ENCODE measurements at regions not wholly inside any gene's neighbourhood (a gene's known extent, or its start where the extent isn't known, plus 50 kb on each side); places are given as distances from the start of the nearest gene placed in this dataset.

DNA sequence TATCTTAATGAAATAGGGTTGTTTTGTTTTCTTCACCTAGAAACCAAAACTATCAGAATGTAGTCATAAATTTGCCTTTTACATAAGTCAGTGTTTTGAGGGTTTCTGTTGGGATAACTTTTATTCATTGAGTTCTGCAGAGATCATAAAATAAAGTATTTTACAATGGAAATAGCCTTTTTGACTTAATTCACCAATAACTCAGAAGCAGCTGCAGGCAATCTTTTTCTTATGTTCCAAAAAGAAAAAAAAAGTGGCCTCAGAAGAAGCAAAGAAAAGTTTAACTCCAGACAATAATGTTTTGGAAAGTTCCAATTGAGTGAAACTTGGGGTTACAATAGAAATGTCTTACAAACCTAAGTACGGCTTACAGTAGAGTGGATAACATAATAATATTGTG, 491.7 kb upstream of the NRP1 start:
- Mint-ChIP-seq H3K27me3 (ENCODE audit: low read depth) (no peaks in the 10 kb centered on the region), H3K9me3 (no peaks in the 10 kb centered on the region), H3K4me3 (no peak overlapping the region), H3K4me1 (ENCODE audit: low read depth) (no peaks in the 10 kb centered on the region), H3K36me3 (ENCODE audit: insufficient read depth) (no peaks in the 10 kb centered on the region)
- ATAC-seq (no peak), DNase-seq (no peak)

DNA sequence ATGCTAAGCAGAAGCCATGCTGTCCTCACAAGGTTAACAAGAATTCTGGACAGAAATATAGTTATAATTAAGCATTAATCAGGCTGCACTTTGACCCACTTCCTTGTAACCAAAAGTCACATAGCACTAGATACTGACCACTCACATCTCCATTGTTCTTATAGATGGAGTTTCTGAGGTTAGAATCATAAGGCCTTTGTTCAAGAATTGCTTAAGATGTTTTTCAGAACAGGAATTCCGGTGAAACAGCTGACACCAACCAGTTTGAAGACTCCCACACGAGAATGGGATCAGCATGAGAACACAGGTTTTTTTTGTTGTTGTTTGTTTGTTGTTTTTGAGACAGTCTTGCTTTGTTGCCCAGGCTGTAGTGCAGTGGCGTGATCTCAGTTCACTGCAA, 488.3 kb upstream of the NRP1 start:
- Mint-ChIP-seq H3K36me3 (ENCODE audit: insufficient read depth) (no peaks in the 10 kb centered on the region), H3K4me3 (no peak overlapping the region), H3K27me3 (ENCODE audit: low read depth) (no peaks in the 10 kb centered on the region), H3K4me1 (ENCODE audit: low read depth) (no peaks in the 10 kb centered on the region), H3K9me3 (no peaks in the 10 kb centered on the region)
- ATAC-seq: no peak
- DNase-seq: no peak

GRCh38 chr10:33820531-33820930, 486.1 kb upstream of the NRP1 start:
- no peak for DNase-seq
- H3K36me3 Mint-ChIP-seq (ENCODE audit: insufficient read depth): no peaks in the 10 kb centered on the region
- no peaks in the 10 kb centered on the region for H3K27me3 Mint-ChIP-seq (ENCODE audit: low read depth)
- H3K4me1 Mint-ChIP-seq (ENCODE audit: low read depth): no peaks in the 10 kb centered on the region
- peaks cover under 1% of the 10 kb centered on the region for H3K9me3 Mint-ChIP-seq
- no peak for ATAC-seq
- H3K4me3 Mint-ChIP-seq: no peak overlapping the region

DNA sequence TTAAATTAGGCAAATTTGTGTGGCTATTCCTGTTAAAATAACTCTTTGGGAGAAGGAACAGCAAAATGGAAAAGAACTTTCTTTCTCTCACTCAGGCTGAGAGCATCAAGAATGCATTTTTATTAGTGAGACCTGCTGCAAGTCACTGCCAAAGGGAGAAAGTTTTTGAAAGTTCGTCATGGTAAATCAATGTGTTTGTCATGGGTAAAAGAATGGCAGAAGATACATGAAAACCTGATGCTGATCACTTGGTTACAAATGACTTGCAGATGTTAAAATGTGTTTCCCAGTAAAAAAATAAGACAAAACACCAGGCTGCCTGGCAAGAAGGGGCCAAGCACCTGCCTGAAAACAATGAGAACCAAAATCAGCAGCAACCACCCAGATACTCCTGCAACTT, 484.7 kb upstream of the NRP1 start:
- no peaks in the 10 kb centered on the region for H3K4me1 Mint-ChIP-seq (ENCODE audit: low read depth)
- ATAC-seq: no peak
- no peak for DNase-seq

DNA sequence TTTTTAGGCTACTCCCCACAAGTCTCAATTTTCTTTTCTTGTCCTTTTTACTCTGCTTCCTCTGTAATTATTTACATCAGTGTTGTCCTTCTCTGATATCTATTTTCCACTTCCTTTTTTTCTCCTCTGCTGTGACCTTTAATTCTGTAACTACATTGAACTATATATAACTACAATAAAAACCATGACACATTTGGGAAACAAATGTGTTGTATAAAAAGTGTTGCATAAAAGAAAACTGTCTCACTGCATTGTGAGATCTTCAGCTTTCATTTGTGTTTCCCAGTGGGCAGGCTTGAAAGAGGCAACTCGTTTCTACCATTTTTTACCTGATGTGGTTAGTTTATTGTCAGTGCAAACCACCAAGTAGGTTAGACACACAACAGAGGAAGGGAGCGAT, 483.9 kb upstream of the NRP1 start:
- no peak overlapping the region for H3K4me3 Mint-ChIP-seq
- DNase-seq (no peak), ATAC-seq (no peak)
- H3K4me1 Mint-ChIP-seq (ENCODE audit: low read depth): no peaks in the 10 kb centered on the region
- H3K36me3 Mint-ChIP-seq (ENCODE audit: insufficient read depth): no peaks in the 10 kb centered on the region
- no peaks in the 10 kb centered on the region for H3K27me3 Mint-ChIP-seq (ENCODE audit: low read depth)
- peaks cover 6% of the 10 kb centered on the region for H3K9me3 Mint-ChIP-seq

More for the DNA sequence above, 484.7 kb upstream of the NRP1 start:
- Mint-ChIP-seq H3K27me3 (ENCODE audit: low read depth) (no peaks in the 10 kb centered on the region), H3K9me3 (peaks cover 5% of the 10 kb centered on the region), H3K4me3 (no peak overlapping the region), H3K36me3 (ENCODE audit: insufficient read depth) (no peaks in the 10 kb centered on the region)

DNA sequence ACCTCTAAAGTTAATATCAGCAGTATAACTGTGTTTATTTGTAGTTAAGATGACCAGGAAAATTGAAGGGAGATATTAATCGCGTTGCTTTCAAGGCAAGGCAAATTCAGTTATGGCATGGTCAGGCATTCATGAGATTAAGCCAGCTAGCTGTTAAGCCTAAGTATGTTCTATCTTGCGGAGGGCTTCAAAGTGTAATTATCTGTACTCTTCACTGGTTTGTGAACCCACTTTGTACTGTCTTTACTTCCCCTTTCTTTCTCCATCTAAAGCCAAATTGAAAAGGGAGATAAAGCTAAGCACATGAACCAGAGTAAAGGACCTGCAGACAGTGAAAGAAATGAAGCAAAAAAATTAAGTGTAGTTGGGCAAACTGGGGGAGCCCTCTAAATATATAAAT, 483.1 kb upstream of the NRP1 start:
- Mint-ChIP-seq H3K4me1 (ENCODE audit: low read depth) (no peaks in the 10 kb centered on the region), H3K36me3 (ENCODE audit: insufficient read depth) (no peaks in the 10 kb centered on the region), H3K27me3 (ENCODE audit: low read depth) (no peaks in the 10 kb centered on the region), H3K9me3 (peaks cover 8% of the 10 kb centered on the region), H3K4me3 (no peak overlapping the region)
- ATAC-seq: no peak
- no peak for DNase-seq

GRCh38 chr10:33815776-33816175, 481.3 kb upstream of the NRP1 start:
- ATAC-seq (no peak), DNase-seq (no peak)
- no peaks in the 10 kb centered on the region for H3K27me3 Mint-ChIP-seq (ENCODE audit: low read depth)
- no peaks in the 10 kb centered on the region for H3K4me1 Mint-ChIP-seq (ENCODE audit: low read depth)
- peaks cover 8% of the 10 kb centered on the region for H3K9me3 Mint-ChIP-seq
- no peak overlapping the region for H3K4me3 Mint-ChIP-seq
- H3K36me3 Mint-ChIP-seq (ENCODE audit: insufficient read depth): no peaks in the 10 kb centered on the region

- ATAC-seq: no peak
- no peaks in the 10 kb centered on the region for H3K4me1 Mint-ChIP-seq (ENCODE audit: low read depth)
- no peak overlapping the region for H3K4me3 Mint-ChIP-seq
- H3K36me3 Mint-ChIP-seq (ENCODE audit: insufficient read depth): no peaks in the 10 kb centered on the region
- no peaks in the 10 kb centered on the region for H3K27me3 Mint-ChIP-seq (ENCODE audit: low read depth)
- DNase-seq: no peak
- peaks cover 8% of the 10 kb centered on the region for H3K9me3 Mint-ChIP-seq
Measured at GRCh38 chr10:33813871-33814270, 479.4 kb upstream of the NRP1 start.

GRCh38 chr10:33813415-33813814, 478.9 kb upstream of the NRP1 start:
- DNase-seq (no peak), ATAC-seq (no peak)
- Mint-ChIP-seq H3K4me3 (no peak overlapping the region), H3K4me1 (ENCODE audit: low read depth) (no peaks in the 10 kb centered on the region), H3K27me3 (ENCODE audit: low read depth) (no peaks in the 10 kb centered on the region), H3K9me3 (peaks cover 8% of the 10 kb centered on the region), H3K36me3 (ENCODE audit: insufficient read depth) (no peaks in the 10 kb centered on the region)

DNA sequence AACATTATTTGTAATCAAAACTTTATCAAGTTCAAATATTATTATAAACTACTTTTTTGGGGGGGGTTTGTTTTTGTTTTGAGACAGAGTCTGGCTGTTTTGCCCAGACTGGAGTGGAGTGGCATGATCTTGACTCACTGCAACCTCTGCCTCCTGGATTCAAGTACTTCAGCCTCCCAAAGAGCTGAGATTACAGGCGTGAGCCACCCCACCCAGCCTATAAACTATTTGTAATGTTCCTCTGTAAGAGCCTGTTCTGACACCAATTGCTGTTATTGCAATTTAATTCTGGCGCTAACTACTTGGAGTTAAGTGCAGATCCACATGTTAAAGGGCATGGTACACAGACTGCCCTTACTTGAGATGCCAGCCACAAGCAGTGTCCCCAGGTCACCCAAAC, 478.1 kb upstream of the NRP1 start:
- Mint-ChIP-seq H3K4me3 (no peak overlapping the region), H3K27me3 (ENCODE audit: low read depth) (no peaks in the 10 kb centered on the region), H3K36me3 (ENCODE audit: insufficient read depth) (no peaks in the 10 kb centered on the region), H3K4me1 (ENCODE audit: low read depth) (no peaks in the 10 kb centered on the region), H3K9me3 (peaks cover 8% of the 10 kb centered on the region)
- no peak for DNase-seq
- no peak for ATAC-seq

- H3K4me1 Mint-ChIP-seq (ENCODE audit: low read depth): no peaks in the 10 kb centered on the region
- no peaks in the 10 kb centered on the region for H3K36me3 Mint-ChIP-seq (ENCODE audit: insufficient read depth)
- no peaks in the 10 kb centered on the region for H3K27me3 Mint-ChIP-seq (ENCODE audit: low read depth)
- DNase-seq: no peak
- no peak for ATAC-seq
- H3K4me3 Mint-ChIP-seq: no peak overlapping the region
- peaks cover 8% of the 10 kb centered on the region for H3K9me3 Mint-ChIP-seq
Measured at GRCh38 chr10:33810986-33811385, 476.5 kb upstream of the NRP1 start.

GRCh38 chr10:33809732-33810131, 475.3 kb upstream of the NRP1 start:
- no peak for ATAC-seq
- DNase-seq: no peak
- Mint-ChIP-seq H3K36me3 (ENCODE audit: insufficient read depth) (no peaks in the 10 kb centered on the region), H3K4me1 (ENCODE audit: low read depth) (no peaks in the 10 kb centered on the region), H3K9me3 (peaks cover 4% of the 10 kb centered on the region), H3K27me3 (ENCODE audit: low read depth) (no peaks in the 10 kb centered on the region), H3K4me3 (no peak overlapping the region)

- DNase-seq (no peak), ATAC-seq (no peak)
- Mint-ChIP-seq H3K27me3 (ENCODE audit: low read depth) (no peaks in the 10 kb centered on the region), H3K9me3 (peaks cover 3% of the 10 kb centered on the region), H3K36me3 (ENCODE audit: insufficient read depth) (no peaks in the 10 kb centered on the region), H3K4me1 (ENCODE audit: low read depth) (no peaks in the 10 kb centered on the region), H3K4me3 (no peak overlapping the region)
Measured at GRCh38 chr10:33808475-33808874, 474.0 kb upstream of the NRP1 start.

- H3K4me1 Mint-ChIP-seq (ENCODE audit: low read depth): no peaks in the 10 kb centered on the region
- no peaks in the 10 kb centered on the region for H3K36me3 Mint-ChIP-seq (ENCODE audit: insufficient read depth)
- no peaks in the 10 kb centered on the region for H3K9me3 Mint-ChIP-seq
- H3K27me3 Mint-ChIP-seq (ENCODE audit: low read depth): no peaks in the 10 kb centered on the region
- DNase-seq: no peak
- H3K4me3 Mint-ChIP-seq: no peak overlapping the region
- ATAC-seq: no peak
Measured at GRCh38 chr10:33807531-33808359, 473.3 kb upstream of the NRP1 start.

DNA sequence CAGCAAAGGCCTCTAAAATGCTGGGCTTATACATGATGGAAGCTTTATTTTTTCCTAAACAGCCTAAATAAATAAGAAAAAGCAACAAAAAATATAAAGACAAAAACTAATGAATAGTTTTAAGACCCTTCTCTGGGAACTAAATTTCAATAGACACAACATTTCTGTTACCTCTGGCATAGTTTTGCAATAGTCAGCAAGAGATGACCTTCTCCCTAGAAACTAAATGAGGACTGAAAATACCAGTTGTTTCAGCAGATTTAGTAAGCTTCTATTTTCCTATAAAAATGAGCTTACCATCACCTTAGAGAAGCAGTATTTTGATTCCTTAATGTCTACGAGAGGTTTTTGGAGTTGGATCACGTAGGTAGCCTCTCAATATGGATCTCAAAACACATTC, 471.4 kb upstream of the NRP1 start:
- H3K4me1 Mint-ChIP-seq (ENCODE audit: low read depth): no peaks in the 10 kb centered on the region
- DNase-seq: no peak
- H3K36me3 Mint-ChIP-seq (ENCODE audit: insufficient read depth): no peaks in the 10 kb centered on the region
- no peaks in the 10 kb centered on the region for H3K27me3 Mint-ChIP-seq (ENCODE audit: low read depth)
- H3K4me3 Mint-ChIP-seq: no peak overlapping the region
- H3K9me3 Mint-ChIP-seq: no peaks in the 10 kb centered on the region
- ATAC-seq: no peak

Measured in activated T-cell treated with anti-CD3 and anti-CD28 coated beads, Interleukin-2, amount 50 U/mL, for 4 hours (primary cell).